IMR-90 (cell line): ENCODE measurements at regions not wholly inside any gene's neighbourhood (a gene's known extent, or its start where the extent isn't known, plus 50 kb on each side); places are given as distances from the start of the nearest gene placed in this dataset.

Source experiments
- ATAC-seq: fragments of 200-7000 bp; cut with Tn5 transposase; 2 replicates; pipeline ENCODE4 v1.9.1; 2020; ENCODE audit warnings: low read depth, mild to moderate bottlenecking, moderate library complexity
- BruUV-seq: library from RNA; stranded (reverse); fragments of 400-500 nt; replicated peaks from 2 replicates; lab custom pipeline; 2021; lab: Mats Ljungman, UMichigan
- CTCF ChIA-PET: fragments of 300-600 bp; formaldehyde crosslinking; extraction: SDS; loops from one replicate; lab custom pipeline; 2021; ENCODE audit warnings: antibody characterized with exemption; lab: Yijun Ruan, JAX
- POLR2A ChIA-PET: fragments of 300-600 bp; sonication (Branson Sonifier 250); formaldehyde crosslinking; loops from one replicate; lab custom pipeline; 2022; ENCODE audit warnings: antibody characterized with exemption; ENCODE audit not compliant: unreplicated experiment; lab: Charles Lee
- DNase-seq: peaks from one replicate; pipeline ENCODE4 v3.0.0; 2013
- H2AFZ ChIP-seq: replicated peaks from 2 replicates; pipeline ENCODE3; 2013; ENCODE audit warnings: low read length, mild to moderate bottlenecking; ENCODE audit not compliant: poor library complexity
- H2AK5ac ChIP-seq: 2 replicates; pipeline ENCODE4 v1.6.1; 2013; ENCODE audit warnings: low read depth, low read length, inconsistent platforms
- H2AK9ac ChIP-seq: replicated peaks from 2 replicates; pipeline ENCODE3; 2013; ENCODE audit warnings: mild to moderate bottlenecking, low read depth, low read length, moderate library complexity; ENCODE audit not compliant: poor library complexity
- H2BK120ac ChIP-seq: 2 replicates; pipeline ENCODE4 v1.6.1; 2013; ENCODE audit warnings: low read depth, low read length, inconsistent platforms
- H2BK15ac ChIP-seq: 3 replicates; pipeline ENCODE4 v1.6.1; 2013; ENCODE audit warnings: low read depth, low read length, inconsistent platforms
- H2BK20ac ChIP-seq: 2 replicates; pipeline ENCODE4 v1.6.1; 2013; ENCODE audit warnings: low read depth, mild to moderate bottlenecking, inconsistent platforms, low read length, moderate library complexity
- H2BK5ac ChIP-seq: 2 replicates; pipeline ENCODE4 v1.6.1; 2013; ENCODE audit warnings: mild to moderate bottlenecking, low read depth, low read length, inconsistent platforms; ENCODE audit not compliant: poor library complexity, severe bottlenecking
- H3K14ac ChIP-seq: replicated peaks from 2 replicates; pipeline ENCODE4 v1.6.1; 2013; ENCODE audit warnings: low read depth, low read length, inconsistent platforms
- H3K18ac ChIP-seq: 2 replicates; pipeline ENCODE4 v1.6.1; 2013; ENCODE audit warnings: low read depth, low read length, control low read depth
- H3K23ac ChIP-seq: 2 replicates; pipeline ENCODE4 v1.6.1; 2013; ENCODE audit warnings: low read depth, low read length, inconsistent platforms
- H3K27ac ChIP-seq: 2 replicates; pipeline ENCODE4 v1.5.1; 2013; ENCODE audit warnings: mild to moderate bottlenecking, control low read depth, low read length; ENCODE audit not compliant: insufficient read depth
- H3K27me3 ChIP-seq: 2 replicates; pipeline ENCODE4 v1.6.1; 2013; ENCODE audit warnings: low read length; ENCODE audit not compliant: control insufficient read depth, insufficient read depth
- H3K36me3 ChIP-seq: 2 replicates; pipeline ENCODE4 v1.6.1; 2013; ENCODE audit warnings: low read length, mixed read lengths; ENCODE audit not compliant: control insufficient read depth, insufficient read depth
- H3K4ac ChIP-seq: 2 replicates; pipeline ENCODE4 v1.6.1; 2013; ENCODE audit warnings: low read depth, low read length, inconsistent platforms
- H3K4me1 ChIP-seq: 2 replicates; pipeline ENCODE4 v1.6.1; 2013; ENCODE audit warnings: low read length, mixed read lengths; ENCODE audit not compliant: control insufficient read depth, insufficient read depth
- H3K4me2 ChIP-seq: 2 replicates; pipeline ENCODE4 v1.6.1; 2013; ENCODE audit warnings: low read depth, mild to moderate bottlenecking, control low read depth, low read length, moderate library complexity
- H3K4me3 ChIP-seq: 2 replicates; pipeline ENCODE4 v1.5.1; 2013; ENCODE audit warnings: low read depth, mild to moderate bottlenecking, control low read depth, low read length, moderate library complexity; ENCODE audit not compliant: insufficient read depth
- H3K56ac ChIP-seq: 2 replicates; pipeline ENCODE4 v1.6.1; 2013; ENCODE audit warnings: low read length, inconsistent platforms; ENCODE audit not compliant: insufficient read depth; ENCODE audit errors: extremely low read depth
- H3K79me1 ChIP-seq, 2 experiments: 2 replicates each; pipeline ENCODE4 v1.6.1; 2013; ENCODE audit warnings: low read length in 2 of 2, inconsistent platforms in 1 of 2, low read depth in 1 of 2
- H3K9ac ChIP-seq: 2 replicates; pipeline ENCODE4 v1.6.1; 2013; ENCODE audit warnings: low read depth, low read length, control low read depth
- H3K9me1 ChIP-seq: 2 replicates; pipeline ENCODE4 v1.6.1; 2013; ENCODE audit warnings: low read length, inconsistent platforms; ENCODE audit not compliant: insufficient read depth
- H3K9me3 ChIP-seq: 2 replicates; pipeline ENCODE4 v1.6.1; 2013; ENCODE audit warnings: low read length; ENCODE audit not compliant: control insufficient read depth, insufficient read depth
- H4K20me1 ChIP-seq: 2 replicates; pipeline ENCODE4 v1.6.1; 2013; ENCODE audit warnings: low read length, inconsistent platforms; ENCODE audit not compliant: insufficient read depth
- H4K5ac ChIP-seq: 2 replicates; pipeline ENCODE4 v1.6.1; 2013; ENCODE audit warnings: mild to moderate bottlenecking, low read depth, low read length, control low read depth
- H4K8ac ChIP-seq, 2 experiments: 2 replicates each; pipeline ENCODE4 v1.6.1; 2013; ENCODE audit warnings: low read depth in 2 of 2, low read length in 2 of 2, control low read depth in 1 of 2, inconsistent platforms in 1 of 2
- H4K91ac ChIP-seq: 2 replicates; pipeline ENCODE4 v1.6.1; 2013; ENCODE audit warnings: low read depth, low read length, inconsistent platforms; ENCODE audit not compliant: insufficient read depth
- CHD1 ChIP-seq: IDR thresholded peaks from 2 replicates; pipeline ENCODE4 v1.6.1; 2012; ENCODE audit warnings: low read depth, low read length, improper control_type of control experiment
- WGBS, 2 experiments: methylation state at CpG; one replicate each; pipeline versions ENCODE4 v1.1.5 to v1.1.7; 2013; ENCODE audit warnings: missing lambda C conversion rate in 2 of 2; ENCODE audit not compliant: insufficient read length in 1 of 2; ENCODE audit errors: extremely low coverage in 2 of 2; 5-methylcytosine and 5-hydroxymethylcytosine counted together
- dilution Hi-C: fragments of 300-500 bp; cut with HindIII; formaldehyde crosslinking; loops from one replicate; pipeline ENCODE4 v1.14.3; 2018; ENCODE audit warnings: low sequenced_read_pairs; ENCODE audit not compliant: unreplicated experiment
- in situ Hi-C: fragments of 300-500 bp; cut with MboI; formaldehyde crosslinking; loops from 3 replicates; pipeline ENCODE4 v1.14.3; 2019; ENCODE audit warnings: low sequenced_read_pairs, inconsistent platforms, mixed read lengths
- intact Hi-C: fragments of 100-400 bp; cut with micrococcal nuclease; formaldehyde crosslinking; loops from 2 replicates; pipeline ENCODE4 v1.10.0; 2022

DNA sequence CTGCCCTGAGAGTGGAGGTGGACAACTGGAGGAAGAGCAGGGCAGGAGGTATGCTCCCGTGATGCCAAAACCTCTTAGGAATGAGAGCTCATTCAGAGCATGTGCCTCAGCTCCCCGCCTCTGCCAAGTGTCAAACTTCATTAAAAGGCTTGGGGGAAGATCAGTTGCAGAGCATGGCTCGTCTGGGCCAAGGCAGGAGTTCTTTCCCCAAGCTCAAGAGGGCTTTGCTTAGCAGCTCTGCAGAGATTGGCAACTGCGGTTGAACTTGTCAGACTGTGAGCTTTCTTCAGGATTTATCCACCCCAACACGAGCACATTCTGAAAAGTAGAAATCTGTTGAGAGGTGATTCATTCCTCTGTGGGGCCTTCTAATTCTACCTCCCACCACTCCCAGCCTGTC, 248.1 kb downstream of the HS3ST3A1 start:
- BruUV-seq: no TSS peak
- peak overlapping the region; percentile 36 for H2AFZ ChIP-seq
- no peaks in the 10 kb centered on the region for H3K27me3 ChIP-seq
- no peak overlapping the region for H3K56ac ChIP-seq
- in situ Hi-C loops (no loop called here), dilution Hi-C loops (no loop called here), intact Hi-C loops (no loop called here)
- no peak overlapping the region for H3K18ac ChIP-seq
- H2BK5ac ChIP-seq: no peak overlapping the region
- no peaks in the 10 kb centered on the region for H3K9me3 ChIP-seq
- ATAC-seq: peak; percentile 33; the same call in 1 of the 2 replicates
- CTCF ChIA-PET: no interaction called here
- H3K4me3 ChIP-seq: no peak overlapping the region
- peaks cover 5% of the 10 kb centered on the region for H3K9me1 ChIP-seq
- 86% methylated on average over 1 of the region's 5 CpGs; no CpG with 5 or more reads in 1 of the 2 experiments for WGBS, 2 experiments
- no peaks in the 10 kb centered on the region for H4K20me1 ChIP-seq
- H3K4me2 ChIP-seq: no peak overlapping the region
- H4K91ac ChIP-seq: peak overlapping the region; percentile 31; the same call in 1 of the 2 replicates
- H3K14ac ChIP-seq: peak overlapping the region; percentile 86
- POLR2A ChIA-PET: no interaction called here
- no peak overlapping the region for H2AK9ac ChIP-seq
- peaks cover 0 to 2% of the 10 kb centered on the region in 2 experiments; a peak in 1 of 4 replicates for H3K79me1 ChIP-seq
- peak overlapping the region; percentile 71 for H2BK120ac ChIP-seq
- no peak overlapping the region for H4K5ac ChIP-seq
- H3K27ac ChIP-seq: no peak overlapping the region; the same call in 1 of the 2 replicates
- H3K23ac ChIP-seq: no peak overlapping the region
- DNase-seq: peak; percentile 29
- H3K36me3 ChIP-seq: no peaks in the 10 kb centered on the region
- H2AK5ac ChIP-seq: 0 out of 2 replicates have a peak overlapping the region, but pooled peaks have one; percentile 6
- H3K4me1 ChIP-seq: peaks cover 8% of the 10 kb centered on the region
- H3K9ac ChIP-seq: no peak overlapping the region
- TF ChIP-seq CHD1: no peak
- peak overlapping the region; percentile 61 for H2BK20ac ChIP-seq
- peak overlapping the region; percentile 6 to 38; a peak in 2 of 4 replicates for H4K8ac ChIP-seq
- H3K4ac ChIP-seq: peak overlapping the region; percentile 55
- peak overlapping the region; percentile 78; the same call in 2 of the 3 replicates for H2BK15ac ChIP-seq
